NCI-H2029 treated with DMSO at 0.1 percent for 48 hours (cell line): ENCODE measurements at regions not wholly inside any gene's neighbourhood (a gene's known extent, or its start where the extent isn't known, plus 50 kb on each side); places are given as distances from the start of the nearest gene placed in this dataset.

Source experiments
- DNase-seq: peaks from one replicate; lab custom pipeline; 2025; lab: John Stamatoyannopoulos, UW

GRCh38 chr3:193962986-193963685 is 172.8 kb upstream of the HES1 start:
- DNase-seq: no peak

- no peak for DNase-seq
Observed at GRCh38 chr3:193963808-193964516, 172.0 kb upstream of the HES1 start.

- no peak for DNase-seq
Observed at GRCh38 chr3:193964517-193964880, 171.4 kb upstream of the HES1 start.

- DNase-seq: no peak
Observed at GRCh38 chr3:193968380-193968974, 167.5 kb upstream of the HES1 start.

- DNase-seq: peak; percentile 11
Observed at GRCh38 chr3:193970131-193970772, 165.7 kb upstream of the HES1 start.

GRCh38 chr3:193970773-193971206 is 165.2 kb upstream of the HES1 start:
- peak; percentile 19 for DNase-seq

GRCh38 chr3:193971261-193971751 is 164.6 kb upstream of the HES1 start:
- DNase-seq: no peak

- DNase-seq: no peak
Observed at GRCh38 chr3:193971966-193972365, 164.0 kb upstream of the HES1 start.

- no peak for DNase-seq
Observed at GRCh38 chr3:193972832-193973231, 163.1 kb upstream of the HES1 start.

- DNase-seq: no peak
Observed at GRCh38 chr3:193974191-193974652, 161.7 kb upstream of the HES1 start.

GRCh38 chr3:193974671-193975535 is 161.0 kb upstream of the HES1 start:
- no peak for DNase-seq

GRCh38 chr3:193977622-193978021 is 158.3 kb upstream of the HES1 start:
- DNase-seq: no peak

GRCh38 chr3:193978030-193978429 is 157.9 kb upstream of the HES1 start:
- no peak for DNase-seq

- no peak for DNase-seq
Observed at GRCh38 chr3:193978486-193978885, 157.5 kb upstream of the HES1 start.

GRCh38 chr3:193980326-193980725 is 155.6 kb upstream of the HES1 start:
- no peak for DNase-seq

GRCh38 chr3:193980905-193981304 is 155.0 kb upstream of the HES1 start:
- no peak for DNase-seq

GRCh38 chr3:193981504-193981903 is 154.4 kb upstream of the HES1 start:
- DNase-seq: no peak

GRCh38 chr3:193982258-193982659 is 153.7 kb upstream of the HES1 start:
- peak; percentile 86 for DNase-seq

- no peak for DNase-seq
Observed at GRCh38 chr3:193983846-193984818, 151.8 kb upstream of the HES1 start.

- DNase-seq: no peak
Observed at GRCh38 chr3:193984876-193985275, 151.1 kb upstream of the HES1 start.
